ENCODE measurements at regions not wholly inside any gene's neighbourhood (a gene's known extent, or its start where the extent isn't known, plus 50 kb on each side); places are given as distances from the start of the nearest gene placed in this dataset.

DNA sequence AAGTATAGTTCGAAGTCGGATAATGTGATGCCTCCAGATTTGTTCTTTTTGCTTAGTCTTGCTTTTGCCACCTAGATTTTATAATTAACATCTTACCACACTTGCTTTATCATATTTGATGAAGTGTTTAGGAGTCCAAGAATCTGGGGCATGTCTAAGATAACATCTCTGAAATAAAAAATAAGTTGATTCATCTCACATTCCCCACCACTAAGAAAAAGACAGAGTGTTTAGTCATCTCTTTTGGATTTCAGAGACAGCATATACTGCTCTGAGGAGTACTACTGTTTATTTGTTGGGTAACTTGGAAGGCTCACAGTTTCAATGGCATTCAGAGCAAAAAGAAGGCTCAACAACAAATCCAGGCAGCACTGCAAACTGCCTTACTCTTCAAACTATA lies 324.2 kb upstream of the ATP11B start:
- TF ChIP-seq, protein P1, sequence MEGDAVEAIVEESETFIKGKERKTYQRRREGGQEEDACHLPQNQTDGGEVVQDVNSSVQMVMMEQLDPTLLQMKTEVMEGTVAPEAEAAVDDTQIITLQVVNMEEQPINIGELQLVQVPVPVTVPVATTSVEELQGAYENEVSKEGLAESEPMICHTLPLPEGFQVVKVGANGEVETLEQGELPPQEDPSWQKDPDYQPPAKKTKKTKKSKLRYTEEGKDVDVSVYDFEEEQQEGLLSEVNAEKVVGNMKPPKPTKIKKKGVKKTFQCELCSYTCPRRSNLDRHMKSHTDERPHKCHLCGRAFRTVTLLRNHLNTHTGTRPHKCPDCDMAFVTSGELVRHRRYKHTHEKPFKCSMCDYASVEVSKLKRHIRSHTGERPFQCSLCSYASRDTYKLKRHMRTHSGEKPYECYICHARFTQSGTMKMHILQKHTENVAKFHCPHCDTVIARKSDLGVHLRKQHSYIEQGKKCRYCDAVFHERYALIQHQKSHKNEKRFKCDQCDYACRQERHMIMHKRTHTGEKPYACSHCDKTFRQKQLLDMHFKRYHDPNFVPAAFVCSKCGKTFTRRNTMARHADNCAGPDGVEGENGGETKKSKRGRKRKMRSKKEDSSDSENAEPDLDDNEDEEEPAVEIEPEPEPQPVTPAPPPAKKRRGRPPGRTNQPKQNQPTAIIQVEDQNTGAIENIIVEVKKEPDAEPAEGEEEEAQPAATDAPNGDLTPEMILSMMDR (IDR thresholded peaks at IDR 0.05): no peak
- no peak for TF ChIP-seq POLR2A (IDR thresholded peaks at IDR 0.05)

Data from testis (tissue), 2 donors.